Erythroblast (primary cell): ENCODE measurements at regions not wholly inside any gene's neighbourhood (a gene's known extent, or its start where the extent isn't known, plus 50 kb on each side); places are given as distances from the start of the nearest gene placed in this dataset.

Experiments
- GATA1 ChIP-seq: IDR thresholded peaks from 2 replicates; pipeline ENCODE4 v1.6.1; 2011; ENCODE audit warnings: low read depth, mild to moderate bottlenecking, control low read depth, low read length, moderate library complexity
- POLR2A ChIP-seq: IDR thresholded peaks from 2 replicates; pipeline ENCODE4 v1.6.1; 2011; ENCODE audit warnings: mild to moderate bottlenecking, low read length

DNA sequence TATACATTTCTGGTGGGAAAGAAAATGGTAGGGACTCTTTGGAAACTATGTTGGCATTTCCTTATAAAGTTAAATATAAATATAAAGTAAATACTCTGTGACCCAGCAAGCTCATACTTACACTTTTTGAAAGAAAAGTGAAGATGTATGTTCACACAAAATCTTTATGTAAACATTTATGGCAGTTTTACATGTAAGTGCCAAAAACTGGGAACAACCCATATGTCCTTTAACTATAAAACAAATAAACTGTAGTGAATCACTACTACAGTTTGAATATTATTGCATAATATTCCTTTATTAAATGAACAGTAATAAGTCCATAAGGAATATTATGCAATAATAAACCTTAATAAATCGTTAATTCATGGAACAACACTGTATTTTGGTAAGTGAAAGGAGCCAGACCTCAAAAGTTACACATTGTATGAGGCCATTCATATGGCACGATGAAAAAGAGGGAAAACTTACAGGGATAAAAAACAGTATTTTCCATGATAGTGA, 1660.3 kb upstream of the LRRTM3 start:
- TF ChIP-seq POLR2A, result no peak
- no peak for TF ChIP-seq GATA1
